HEK293 (cell line): ENCODE measurements at regions not wholly inside any gene's neighbourhood (a gene's known extent, or its start where the extent isn't known, plus 50 kb on each side); places are given as distances from the start of the nearest gene placed in this dataset.

Experiments used
- CTCF ChIA-PET: fragments of 350-600 bp; formaldehyde crosslinking; extraction: SDS; loops from one replicate; lab custom pipeline; 2021; ENCODE audit warnings: antibody characterized with exemption; lab: Yijun Ruan, JAX
- POLR2A ChIA-PET: fragments of 300-600 bp; formaldehyde crosslinking; extraction: SDS; loops from one replicate; lab custom pipeline; 2020; ENCODE audit warnings: antibody characterized with exemption, inconsistent platforms; lab: Yijun Ruan, JAX
- H3K27ac ChIP-seq: fragments of 200-500 bp; sonication (Bioruptor generic); 2 replicates; pipeline ENCODE4 v1.5.1; 2014; ENCODE audit warnings: low read depth, low read length, control low read depth, inconsistent platforms; ENCODE audit errors: extremely low read depth
- H3K36me3 ChIP-seq, 2 experiments: fragments of 200-500 bp in 1 of 2; sonication (Bioruptor generic) in 1 of 2; 1 replicate in 1 of 2; 2 replicates in 1 of 2; pipeline ENCODE4 v1.5.1; 2014 to 2017; ENCODE audit warnings: inconsistent platforms in 2 of 2, low read length in 2 of 2; ENCODE audit not compliant: control insufficient read depth in 2 of 2, insufficient read depth in 1 of 2
- H3K4me1 ChIP-seq: fragments of 200-500 bp; sonication (Bioruptor generic); 2 replicates; pipeline ENCODE4 v1.5.1; 2014; ENCODE audit warnings: mild to moderate bottlenecking, low read length, inconsistent platforms; ENCODE audit not compliant: control insufficient read depth, insufficient read depth
- H3K4me3 ChIP-seq: 2 replicates; pipeline ENCODE4 v1.5.1; 2011; ENCODE audit warnings: low read depth, mild to moderate bottlenecking, control low read depth, low read length, moderate library complexity
- H3K9me3 ChIP-seq: fragments of 200-500 bp; sonication (Bioruptor generic); 2 replicates; pipeline ENCODE4 v1.5.1; 2014; ENCODE audit warnings: low read depth, low read length, inconsistent platforms; ENCODE audit not compliant: control insufficient read depth, insufficient read depth
- EGR2 ChIP-seq: fragments of 450-650 bp; formaldehyde crosslinking; IDR thresholded peaks from 2 replicates; pipeline ENCODE4 v1.5.1; 2016; ENCODE audit warnings: low read depth, missing biosample characterization, missing genetic modification characterization
- ELK4 ChIP-seq: IDR thresholded peaks from 2 replicates; pipeline ENCODE4 v1.6.1; 2011; ENCODE audit warnings: mild to moderate bottlenecking, low read depth, low read length, borderline replicate concordance
- GFI1B ChIP-seq: fragments of 450-650 bp; formaldehyde crosslinking; IDR thresholded peaks from 2 replicates; pipeline ENCODE4 v1.5.1; 2016; ENCODE audit warnings: missing biosample characterization, missing genetic modification characterization
- OVOL3 ChIP-seq: fragments of 450-650 bp; formaldehyde crosslinking; IDR thresholded peaks from 2 replicates; pipeline ENCODE4 v1.5.1; 2016; ENCODE audit warnings: missing biosample characterization, missing genetic modification characterization
- SETDB1 ChIP-seq: IDR thresholded peaks from one replicate; pipeline ENCODE4 v1.6.1; 2017; ENCODE audit warnings: mild to moderate bottlenecking, low read length, moderate library complexity, mixed read lengths; ENCODE audit not compliant: insufficient read length
- SP2 ChIP-seq: fragments of 450-650 bp; formaldehyde crosslinking; IDR thresholded peaks from 2 replicates; pipeline ENCODE4 v1.5.1; 2016; ENCODE audit warnings: missing biosample characterization, missing genetic modification characterization
- SP3 ChIP-seq: fragments of 450-650 bp; formaldehyde crosslinking; IDR thresholded peaks from 2 replicates; pipeline ENCODE4 v1.5.1; 2016; ENCODE audit warnings: missing biosample characterization, missing genetic modification characterization
- TCF7L2 ChIP-seq: IDR thresholded peaks from 2 replicates; pipeline ENCODE4 v1.6.1; 2011; ENCODE audit warnings: low read depth, mild to moderate bottlenecking, inconsistent platforms, low read length, moderate library complexity, borderline replicate concordance
- ZBTB7A ChIP-seq: fragments of 450-650 bp; formaldehyde crosslinking; IDR thresholded peaks from 2 replicates; pipeline ENCODE4 v1.5.1; 2016; ENCODE audit warnings: low read depth, missing biosample characterization, missing genetic modification characterization
- ZBTB8A ChIP-seq: fragments of 450-650 bp; formaldehyde crosslinking; IDR thresholded peaks from 2 replicates; pipeline ENCODE4 v1.5.1; 2016; ENCODE audit warnings: missing biosample characterization, missing genetic modification characterization
- ZNF121 ChIP-seq: fragments of 450-650 bp; formaldehyde crosslinking; IDR thresholded peaks from 2 replicates; pipeline ENCODE4 v1.5.1; 2016; ENCODE audit warnings: missing biosample characterization, missing genetic modification characterization
- ZNF132 ChIP-seq: fragments of 450-650 bp; formaldehyde crosslinking; IDR thresholded peaks from 2 replicates; pipeline ENCODE4 v1.5.1; 2017; ENCODE audit warnings: missing biosample characterization, missing genetic modification characterization, borderline replicate concordance
- ZNF146 ChIP-seq: fragments of 450-650 bp; formaldehyde crosslinking; IDR thresholded peaks from 2 replicates; pipeline ENCODE4 v1.5.1; 2016; ENCODE audit warnings: missing biosample characterization, missing genetic modification characterization
- ZNF24 ChIP-seq: fragments of 450-650 bp; formaldehyde crosslinking; IDR thresholded peaks from 2 replicates; pipeline ENCODE4 v1.5.1; 2016; ENCODE audit warnings: missing biosample characterization, missing genetic modification characterization
- ZNF302 ChIP-seq: fragments of 450-650 bp; formaldehyde crosslinking; IDR thresholded peaks from 2 replicates; pipeline ENCODE4 v1.5.1; 2016; ENCODE audit warnings: missing biosample characterization, missing genetic modification characterization, low read depth
- ZNF423 ChIP-seq: fragments of 450-650 bp; formaldehyde crosslinking; IDR thresholded peaks from 2 replicates; pipeline ENCODE4 v1.5.1; 2016; ENCODE audit warnings: missing biosample characterization, missing genetic modification characterization
- ZNF610 ChIP-seq: fragments of 450-650 bp; formaldehyde crosslinking; IDR thresholded peaks from 2 replicates; pipeline ENCODE4 v1.5.1; 2016; ENCODE audit warnings: missing biosample characterization, missing genetic modification characterization, borderline replicate concordance
- ZNF623 ChIP-seq: fragments of 450-650 bp; formaldehyde crosslinking; IDR thresholded peaks from 2 replicates; pipeline ENCODE4 v1.5.1; 2016; ENCODE audit warnings: missing biosample characterization, missing genetic modification characterization
- TF ChIP-seq, protein P1 (sequence below): fragments of 450-650 bp; formaldehyde crosslinking; IDR thresholded peaks from 2 replicates; pipeline ENCODE4 v1.5.1; 2016; ENCODE audit warnings: missing biosample characterization, missing genetic modification characterization
- TF ChIP-seq, protein P2 (sequence below): fragments of 450-650 bp; formaldehyde crosslinking; IDR thresholded peaks from 2 replicates; pipeline ENCODE4 v1.5.1; 2017; ENCODE audit warnings: missing biosample characterization, missing genetic modification characterization
- TF ChIP-seq, protein P3 (sequence below): fragments of 450-650 bp; formaldehyde crosslinking; IDR thresholded peaks from 2 replicates; pipeline ENCODE4 v1.5.1; 2016; ENCODE audit warnings: missing biosample characterization, missing genetic modification characterization

GRCh38 chr18:71831039-71831438, 713.1 kb downstream of the CBLN2 start:
- TF ChIP-seq, protein P1, sequence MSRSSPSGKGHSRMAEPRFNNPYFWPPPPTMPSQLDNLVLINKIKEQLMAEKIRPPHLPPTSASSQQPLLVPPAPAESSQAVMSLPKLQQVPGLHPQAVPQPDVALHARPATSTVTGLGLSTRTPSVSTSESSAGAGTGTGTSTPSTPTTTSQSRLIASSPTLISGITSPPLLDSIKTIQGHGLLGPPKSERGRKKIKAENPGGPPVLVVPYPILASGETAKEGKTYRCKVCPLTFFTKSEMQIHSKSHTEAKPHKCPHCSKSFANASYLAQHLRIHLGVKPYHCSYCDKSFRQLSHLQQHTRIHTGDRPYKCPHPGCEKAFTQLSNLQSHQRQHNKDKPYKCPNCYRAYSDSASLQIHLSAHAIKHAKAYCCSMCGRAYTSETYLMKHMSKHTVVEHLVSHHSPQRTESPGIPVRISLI (tag by site-specific recombination): no peak
- TF ChIP-seq, protein P2, sequence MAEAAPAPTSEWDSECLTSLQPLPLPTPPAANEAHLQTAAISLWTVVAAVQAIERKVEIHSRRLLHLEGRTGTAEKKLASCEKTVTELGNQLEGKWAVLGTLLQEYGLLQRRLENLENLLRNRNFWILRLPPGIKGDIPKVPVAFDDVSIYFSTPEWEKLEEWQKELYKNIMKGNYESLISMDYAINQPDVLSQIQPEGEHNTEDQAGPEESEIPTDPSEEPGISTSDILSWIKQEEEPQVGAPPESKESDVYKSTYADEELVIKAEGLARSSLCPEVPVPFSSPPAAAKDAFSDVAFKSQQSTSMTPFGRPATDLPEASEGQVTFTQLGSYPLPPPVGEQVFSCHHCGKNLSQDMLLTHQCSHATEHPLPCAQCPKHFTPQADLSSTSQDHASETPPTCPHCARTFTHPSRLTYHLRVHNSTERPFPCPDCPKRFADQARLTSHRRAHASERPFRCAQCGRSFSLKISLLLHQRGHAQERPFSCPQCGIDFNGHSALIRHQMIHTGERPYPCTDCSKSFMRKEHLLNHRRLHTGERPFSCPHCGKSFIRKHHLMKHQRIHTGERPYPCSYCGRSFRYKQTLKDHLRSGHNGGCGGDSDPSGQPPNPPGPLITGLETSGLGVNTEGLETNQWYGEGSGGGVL (tag by site-specific recombination): no peak
- Histone ChIP-seq H3K27ac (no peak overlapping the region), H3K9me3 (no peaks in the 10 kb centered on the region), H3K36me3 (no peaks in the 10 kb centered on the region), H3K4me1 (no peaks in the 10 kb centered on the region), H3K4me3 (no peak overlapping the region)
- ChIA-PET POLR2A (no interaction called here), CTCF (interaction anchor here (0.5 kb wide), 1 partner anchor 98 kb away, joined by 3 read pairs; no protein-coding TSS in a partner anchor)

DNA sequence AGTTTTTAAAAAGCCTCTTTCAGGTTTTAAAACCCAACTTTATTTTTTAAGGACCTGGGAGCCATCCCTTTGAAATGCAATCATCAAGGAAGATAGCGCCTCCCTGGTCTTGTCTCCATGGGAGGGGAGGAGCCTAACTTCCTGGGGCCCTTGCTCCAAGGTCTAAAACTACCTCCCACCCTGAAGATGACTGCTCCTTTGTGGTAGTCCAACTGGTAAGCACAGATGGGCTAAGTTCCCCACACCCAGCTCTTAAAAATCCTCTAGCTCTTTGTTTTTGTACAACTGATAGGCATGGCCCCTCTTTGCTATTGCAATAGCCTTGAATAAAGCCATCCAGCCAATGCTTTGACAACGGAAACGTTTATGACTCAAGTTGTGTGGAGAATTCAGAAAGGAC, 716.8 kb downstream of the CBLN2 start:
- ChIA-PET CTCF (no interaction called here), POLR2A (no interaction called here)
- Histone ChIP-seq H3K36me3 (no peaks in the 10 kb centered on the region), H3K27ac (no peak overlapping the region), H3K9me3 (no peaks in the 10 kb centered on the region), H3K4me1 (no peaks in the 10 kb centered on the region), H3K4me3 (no peak overlapping the region)
- TF ChIP-seq ZBTB7A (tag by site-specific recombination): no peak
- TF ChIP-seq SP3 (tag by site-specific recombination): no peak
- TF ChIP-seq ZBTB8A: no peak
- TF ChIP-seq GFI1B (tag by site-specific recombination): no peak
- no peak for TF ChIP-seq OVOL3
- no peak for TF ChIP-seq EGR2 (tag by site-specific recombination)
- TF ChIP-seq ZNF121 (tag by site-specific recombination): no peak
- TF ChIP-seq ZNF24: no peak
- no peak for TF ChIP-seq SP2 (tag by site-specific recombination)
- no peak for TF ChIP-seq SETDB1
- no peak for TF ChIP-seq ZNF146 (tag by site-specific recombination)
- no peak for TF ChIP-seq ZNF623 (tag by site-specific recombination)
- TF ChIP-seq, protein P3, sequence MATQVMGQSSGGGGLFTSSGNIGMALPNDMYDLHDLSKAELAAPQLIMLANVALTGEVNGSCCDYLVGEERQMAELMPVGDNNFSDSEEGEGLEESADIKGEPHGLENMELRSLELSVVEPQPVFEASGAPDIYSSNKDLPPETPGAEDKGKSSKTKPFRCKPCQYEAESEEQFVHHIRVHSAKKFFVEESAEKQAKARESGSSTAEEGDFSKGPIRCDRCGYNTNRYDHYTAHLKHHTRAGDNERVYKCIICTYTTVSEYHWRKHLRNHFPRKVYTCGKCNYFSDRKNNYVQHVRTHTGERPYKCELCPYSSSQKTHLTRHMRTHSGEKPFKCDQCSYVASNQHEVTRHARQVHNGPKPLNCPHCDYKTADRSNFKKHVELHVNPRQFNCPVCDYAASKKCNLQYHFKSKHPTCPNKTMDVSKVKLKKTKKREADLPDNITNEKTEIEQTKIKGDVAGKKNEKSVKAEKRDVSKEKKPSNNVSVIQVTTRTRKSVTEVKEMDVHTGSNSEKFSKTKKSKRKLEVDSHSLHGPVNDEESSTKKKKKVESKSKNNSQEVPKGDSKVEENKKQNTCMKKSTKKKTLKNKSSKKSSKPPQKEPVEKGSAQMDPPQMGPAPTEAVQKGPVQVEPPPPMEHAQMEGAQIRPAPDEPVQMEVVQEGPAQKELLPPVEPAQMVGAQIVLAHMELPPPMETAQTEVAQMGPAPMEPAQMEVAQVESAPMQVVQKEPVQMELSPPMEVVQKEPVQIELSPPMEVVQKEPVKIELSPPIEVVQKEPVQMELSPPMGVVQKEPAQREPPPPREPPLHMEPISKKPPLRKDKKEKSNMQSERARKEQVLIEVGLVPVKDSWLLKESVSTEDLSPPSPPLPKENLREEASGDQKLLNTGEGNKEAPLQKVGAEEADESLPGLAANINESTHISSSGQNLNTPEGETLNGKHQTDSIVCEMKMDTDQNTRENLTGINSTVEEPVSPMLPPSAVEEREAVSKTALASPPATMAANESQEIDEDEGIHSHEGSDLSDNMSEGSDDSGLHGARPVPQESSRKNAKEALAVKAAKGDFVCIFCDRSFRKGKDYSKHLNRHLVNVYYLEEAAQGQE (tag by site-specific recombination): no peak
- TF ChIP-seq TCF7L2: no peak
- no peak for TF ChIP-seq ZNF610 (tag by site-specific recombination)

- no peaks in the 10 kb centered on the region for H3K9me3 ChIP-seq
- H3K36me3 ChIP-seq: no peaks in the 10 kb centered on the region
- no peaks in the 10 kb centered on the region for H3K4me1 ChIP-seq
- CTCF ChIA-PET: no interaction called here
- TF ChIP-seq ZNF302 (tag by site-specific recombination) (no peak), ELK4 (no peak), ZNF132 (tag by site-specific recombination) (no peak), ZNF423 (no peak), ZBTB8A (no peak)
- TF ChIP-seq, all 188 proteins: peak for 0
- POLR2A ChIA-PET: no interaction called here
- no peak overlapping the region for H3K4me3 ChIP-seq
- H3K27ac ChIP-seq: no peak overlapping the region
These were observed 728.8 kb downstream of the CBLN2 start for GRCh38 chr18:71815305-71815704.
